Cardiac fibroblast (primary cell): ENCODE measurements at regions not wholly inside any gene's neighbourhood (a gene's known extent, or its start where the extent isn't known, plus 50 kb on each side); places are given as distances from the start of the nearest gene placed in this dataset.
A peak's percentile ranks its signal among the peaks of the same experiment; 100 is the strongest.
"Not testable (repeated sequence)": the region's sequence is repeated elsewhere in the genome, so short reads cannot be mapped to it uniquely, and the experiment has no call there.

Experiments
- DNase-seq, 2 donors: peaks; one replicate each; pipeline versions ENCODE4 v3.0.0 to v3.0.0-alpha.2; 2010; ENCODE audit warnings: low read depth in 2 of 2
- H3K4me3 ChIP-seq, 2 donors: replicated peaks in 1 of 2; 1 replicate in 1 of 2; 2 replicates in 1 of 2; pipeline ENCODE4 v1.5.1; 2011; ENCODE audit warnings: low read depth in 2 of 2, low read length in 2 of 2, mild to moderate bottlenecking in 2 of 2, moderate library complexity in 1 of 2
- CTCF ChIP-seq: IDR thresholded peaks from one replicate; pipeline ENCODE4 v1.5.1; 2011; ENCODE audit warnings: low read depth, mild to moderate bottlenecking, low read length, inconsistent platforms

- DNase-seq: no peak
- H3K4me3 ChIP-seq: no peak overlapping the region
- TF ChIP-seq CTCF: no peak
Measured at GRCh38 chr14:83905157-83905556, 1624.8 kb upstream of the FLRT2 start.

DNA sequence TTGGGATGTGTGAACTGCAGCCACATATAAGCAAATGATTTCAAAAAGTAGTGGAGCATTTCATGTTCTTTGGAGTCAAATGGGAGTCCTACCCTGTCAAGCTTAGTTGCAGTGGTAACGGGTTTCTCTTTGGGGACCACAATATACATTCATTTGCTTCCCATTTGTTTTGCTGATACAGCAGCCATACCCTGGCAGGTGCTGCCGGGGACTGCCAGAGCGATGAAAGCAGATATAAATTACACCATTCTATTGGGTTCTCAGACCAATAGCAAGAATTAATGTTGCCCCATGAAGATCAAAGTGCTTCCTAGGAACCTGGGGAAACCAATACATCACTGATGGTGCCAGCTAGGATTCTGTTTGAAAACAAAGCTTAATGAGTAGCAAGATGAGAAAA, 1621.5 kb upstream of the FLRT2 start:
- TF ChIP-seq CTCF: no peak
- no peak for DNase-seq
- H3K4me3 ChIP-seq: no peak overlapping the region

- TF ChIP-seq CTCF: no peak
- no peak overlapping the region for H3K4me3 ChIP-seq
- DNase-seq: peak in 1 of 2 donors; percentile 0
Measured at GRCh38 chr14:83909507-83909906, 1620.4 kb upstream of the FLRT2 start.

DNA sequence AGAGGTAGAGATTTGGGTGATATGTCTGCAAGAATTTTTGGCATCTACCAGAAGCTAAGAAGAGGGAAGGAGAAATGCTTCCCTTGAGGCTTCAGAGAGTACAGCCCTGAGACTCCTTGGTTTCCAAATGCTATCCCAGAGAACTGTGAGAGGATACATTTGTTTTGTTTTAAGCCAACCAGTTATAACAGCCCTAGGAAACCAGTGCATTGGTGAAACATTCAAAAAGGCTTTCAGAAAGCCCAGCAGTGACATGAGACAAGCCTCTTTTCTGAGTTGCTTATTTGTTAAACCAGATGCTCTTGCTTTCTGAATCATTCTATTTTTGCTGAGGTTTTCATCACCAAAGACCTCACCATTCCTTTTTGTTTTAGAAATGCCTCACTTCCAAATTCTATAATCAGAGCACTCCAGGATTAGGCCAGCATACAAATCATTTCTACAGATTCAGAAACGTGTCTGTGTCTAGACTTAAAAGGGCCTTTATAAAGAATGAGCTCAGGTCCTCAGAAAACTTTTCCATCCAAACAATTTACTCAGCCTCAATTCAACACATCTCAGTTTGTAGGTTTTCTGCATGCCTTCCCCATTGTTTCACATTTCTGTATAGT, 1617.8 kb upstream of the FLRT2 start:
- TF ChIP-seq CTCF: no peak
- H3K4me3 ChIP-seq: no peak overlapping the region
- no peak for DNase-seq

DNA sequence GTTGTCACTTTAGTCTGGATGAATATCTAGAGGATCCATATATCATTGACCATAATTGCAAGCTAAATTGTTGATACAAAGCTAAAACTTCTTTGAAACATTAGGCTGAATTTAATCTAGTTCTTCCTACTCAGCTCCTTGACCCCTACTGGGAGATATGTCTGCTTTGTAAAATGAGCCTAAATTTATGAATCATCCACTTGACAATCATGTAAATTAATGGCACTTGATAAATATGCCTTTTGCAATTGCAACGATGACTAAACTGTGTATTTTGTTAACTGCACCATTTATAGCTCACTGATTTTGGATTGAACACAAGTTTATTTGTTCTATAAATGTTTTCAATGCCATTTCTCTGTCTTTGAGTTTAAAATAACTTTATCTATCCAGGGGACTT, 1616.5 kb upstream of the FLRT2 start:
- no peak for DNase-seq
- TF ChIP-seq CTCF: no peak
- no peak overlapping the region for H3K4me3 ChIP-seq

DNA sequence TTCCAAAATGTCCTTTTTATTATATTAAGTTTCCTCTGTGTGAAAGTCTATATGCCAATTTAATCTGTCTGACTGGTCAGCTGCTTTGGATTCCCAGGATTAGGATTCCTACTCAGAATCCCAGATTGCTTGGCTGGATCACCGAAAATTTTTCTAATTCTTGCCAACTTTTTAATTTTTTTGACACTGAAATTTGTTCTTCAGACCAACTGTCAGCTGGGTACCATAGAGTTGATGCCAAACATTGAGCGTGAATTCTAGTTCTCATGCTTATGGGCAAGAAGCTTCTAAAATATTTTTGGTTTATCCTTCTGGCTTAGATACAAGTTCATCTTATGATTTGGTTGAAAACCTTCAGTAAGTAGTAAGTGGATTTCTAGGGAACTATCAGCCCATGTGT, 1611.4 kb upstream of the FLRT2 start:
- H3K4me3 ChIP-seq: no peak overlapping the region
- no peak for TF ChIP-seq CTCF
- DNase-seq: no peak

DNA sequence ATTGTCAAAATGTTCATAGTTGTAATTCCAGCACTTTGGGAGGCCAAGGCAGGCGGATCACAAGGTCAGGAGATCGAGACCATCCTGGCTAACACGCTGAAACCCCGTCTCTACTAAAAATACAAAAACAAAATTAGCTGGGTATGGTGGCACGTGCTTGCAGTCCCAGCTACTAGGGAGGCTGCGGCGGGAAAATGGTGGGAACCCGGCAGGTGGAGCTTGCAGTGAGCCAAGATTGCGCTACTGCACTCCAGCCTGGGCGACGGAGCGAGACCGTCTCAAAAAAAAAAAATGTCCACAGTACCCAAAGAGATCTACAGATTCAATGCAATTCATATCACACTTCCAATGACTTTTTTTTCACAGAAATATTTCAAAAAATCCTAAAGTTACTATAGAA, 1610.3 kb upstream of the FLRT2 start:
- H3K4me3 ChIP-seq, DNase-seq: not testable (repeated sequence)
